NB4 (cell line): ENCODE measurements at regions not wholly inside any gene's neighbourhood (a gene's known extent, or its start where the extent isn't known, plus 50 kb on each side); places are given as distances from the start of the nearest gene placed in this dataset.

Experiments
- DNase-seq: peaks from one replicate; pipeline ENCODE4 v3.0.0; 2010; ENCODE audit warnings: low read depth
- H3K4me3 ChIP-seq: one replicate; pipeline ENCODE4 v1.5.1; 2011; ENCODE audit warnings: mild to moderate bottlenecking, low read depth, low read length, moderate library complexity
- MYC ChIP-seq: IDR thresholded peaks from 2 replicates; pipeline ENCODE4 v1.6.1; 2011; ENCODE audit warnings: low read depth, low read length
- POLR2A ChIP-seq: IDR thresholded peaks from 2 replicates; pipeline ENCODE4 v1.6.1; 2011; ENCODE audit warnings: mild to moderate bottlenecking; ENCODE audit not compliant: insufficient read length; ENCODE audit errors: extremely low read depth
- TF ChIP-seq, protein P1 (sequence below): IDR thresholded peaks from one replicate; pipeline ENCODE4 v1.5.1; 2012; ENCODE audit warnings: low read depth, low read length
- TF ChIP-seq, protein P2 (sequence below): IDR thresholded peaks from 2 replicates; pipeline ENCODE4 v1.6.1; 2011; ENCODE audit warnings: low read depth, low read length

DNA sequence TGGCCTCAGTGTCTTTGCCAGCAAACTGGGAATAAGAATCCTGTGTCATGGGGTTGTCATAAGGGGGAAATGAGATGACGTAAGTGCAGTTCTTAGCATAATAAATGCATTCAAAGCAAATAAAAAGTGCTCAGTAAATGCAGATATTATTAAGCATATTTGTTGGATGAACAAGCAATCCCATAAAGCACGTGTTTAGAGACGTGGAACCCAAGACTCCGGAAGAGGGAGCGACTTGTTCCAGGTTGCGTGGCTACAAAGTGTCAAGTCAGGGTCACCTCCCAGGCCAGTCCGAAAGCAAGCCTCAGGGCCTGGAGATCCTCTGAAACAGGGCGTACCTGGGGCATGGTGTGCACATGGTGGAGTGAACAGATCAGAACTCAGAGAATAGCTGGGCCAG, 58.0 kb upstream of the LAPTM5 start:
- DNase-seq, result no peak
- no peak overlapping the region for H3K4me3 ChIP-seq
- TF ChIP-seq, protein P1, sequence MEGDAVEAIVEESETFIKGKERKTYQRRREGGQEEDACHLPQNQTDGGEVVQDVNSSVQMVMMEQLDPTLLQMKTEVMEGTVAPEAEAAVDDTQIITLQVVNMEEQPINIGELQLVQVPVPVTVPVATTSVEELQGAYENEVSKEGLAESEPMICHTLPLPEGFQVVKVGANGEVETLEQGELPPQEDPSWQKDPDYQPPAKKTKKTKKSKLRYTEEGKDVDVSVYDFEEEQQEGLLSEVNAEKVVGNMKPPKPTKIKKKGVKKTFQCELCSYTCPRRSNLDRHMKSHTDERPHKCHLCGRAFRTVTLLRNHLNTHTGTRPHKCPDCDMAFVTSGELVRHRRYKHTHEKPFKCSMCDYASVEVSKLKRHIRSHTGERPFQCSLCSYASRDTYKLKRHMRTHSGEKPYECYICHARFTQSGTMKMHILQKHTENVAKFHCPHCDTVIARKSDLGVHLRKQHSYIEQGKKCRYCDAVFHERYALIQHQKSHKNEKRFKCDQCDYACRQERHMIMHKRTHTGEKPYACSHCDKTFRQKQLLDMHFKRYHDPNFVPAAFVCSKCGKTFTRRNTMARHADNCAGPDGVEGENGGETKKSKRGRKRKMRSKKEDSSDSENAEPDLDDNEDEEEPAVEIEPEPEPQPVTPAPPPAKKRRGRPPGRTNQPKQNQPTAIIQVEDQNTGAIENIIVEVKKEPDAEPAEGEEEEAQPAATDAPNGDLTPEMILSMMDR, result no peak
- TF ChIP-seq, protein P2, sequence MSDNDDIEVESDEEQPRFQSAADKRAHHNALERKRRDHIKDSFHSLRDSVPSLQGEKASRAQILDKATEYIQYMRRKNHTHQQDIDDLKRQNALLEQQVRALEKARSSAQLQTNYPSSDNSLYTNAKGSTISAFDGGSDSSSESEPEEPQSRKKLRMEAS, result no peak
- no peak for TF ChIP-seq MYC
- TF ChIP-seq POLR2A, result no peak

DNA sequence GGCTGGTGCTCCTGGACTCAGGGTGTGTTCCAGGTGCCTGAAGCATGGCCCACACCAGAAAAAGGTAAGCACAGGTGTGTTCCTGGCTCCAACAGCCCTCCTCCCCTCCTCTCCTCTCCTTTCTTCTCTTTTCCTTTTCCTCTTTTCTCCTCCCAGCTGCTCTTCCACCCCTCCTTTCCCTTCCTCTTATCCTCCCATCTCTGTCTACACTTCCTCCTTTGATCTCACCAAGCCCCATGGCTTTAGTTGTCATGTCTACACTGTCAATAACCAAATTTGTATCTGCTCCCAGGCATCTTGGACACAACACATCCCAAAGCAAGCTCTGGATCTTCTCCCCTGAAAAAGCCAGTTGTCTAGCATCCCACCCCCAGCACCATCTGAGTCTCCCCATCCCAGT, 56.7 kb upstream of the LAPTM5 start:
- no peak overlapping the region for H3K4me3 ChIP-seq
- no peak for DNase-seq
- TF ChIP-seq MYC (no peak), POLR2A (no peak)
- TF ChIP-seq, protein P1, result no peak
- TF ChIP-seq, protein P2, result no peak

- TF ChIP-seq, protein P2, result no peak
- TF ChIP-seq, protein P1, result no peak
- no peak for DNase-seq
- no peak overlapping the region for H3K4me3 ChIP-seq
Measured at GRCh38 chr1:30812076-30812475, 54.5 kb upstream of the LAPTM5 start.

DNA sequence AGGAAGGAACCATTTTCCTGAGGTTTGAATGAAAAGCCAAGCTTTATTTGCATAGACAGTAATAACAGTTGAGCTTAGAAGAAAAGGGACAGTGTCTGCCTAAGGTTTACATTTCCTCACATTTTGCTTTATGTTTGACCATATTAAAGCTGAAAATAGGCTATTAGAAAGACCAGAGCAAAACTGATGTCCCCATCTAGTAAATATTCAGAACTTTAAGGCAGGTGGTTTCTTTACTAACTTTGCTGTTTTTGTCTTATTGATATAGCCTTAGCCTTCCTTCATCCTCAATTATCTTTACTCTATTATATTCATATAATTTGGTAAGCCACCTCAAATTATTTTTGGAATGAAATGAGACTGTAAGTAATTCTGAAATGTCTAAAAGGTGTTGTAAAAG, 53.6 kb upstream of the LAPTM5 start:
- DNase-seq, result no peak
- TF ChIP-seq MYC (no peak), POLR2A (no peak)
- TF ChIP-seq, protein P1, result no peak
- TF ChIP-seq, protein P2, result no peak
- H3K4me3 ChIP-seq, result no peak overlapping the region

GRCh38 chr1:30810416-30811080, 53.0 kb upstream of the LAPTM5 start:
- TF ChIP-seq POLR2A (no peak), MYC (no peak)
- TF ChIP-seq, protein P1, result no peak
- TF ChIP-seq, protein P2, result no peak
- no peak overlapping the region for H3K4me3 ChIP-seq
- no peak for DNase-seq
